HG03439 (cell line): ENCODE measurements at regions not wholly inside any gene's neighbourhood (a gene's known extent, or its start where the extent isn't known, plus 50 kb on each side); places are given as distances from the start of the nearest gene placed in this dataset.

ENCODE experiments used
- ATAC-seq: cut with Tn5 transposase; IDR thresholded peaks from one replicate; pipeline ENCODE4 v1.9.1; 2021; ENCODE audit warnings: mild to moderate bottlenecking, moderate library complexity; ENCODE audit not compliant: unreplicated experiment

GRCh38 chr3:56985878-56986277 lies 74.6 kb upstream of the SPATA12 start:
- ATAC-seq, result no peak

GRCh38 chr3:56985460-56985859 lies 75.0 kb upstream of the SPATA12 start:
- no peak for ATAC-seq

- no peak for ATAC-seq
Measured at GRCh38 chr3:56983427-56983826, 77.0 kb upstream of the SPATA12 start.

DNA sequence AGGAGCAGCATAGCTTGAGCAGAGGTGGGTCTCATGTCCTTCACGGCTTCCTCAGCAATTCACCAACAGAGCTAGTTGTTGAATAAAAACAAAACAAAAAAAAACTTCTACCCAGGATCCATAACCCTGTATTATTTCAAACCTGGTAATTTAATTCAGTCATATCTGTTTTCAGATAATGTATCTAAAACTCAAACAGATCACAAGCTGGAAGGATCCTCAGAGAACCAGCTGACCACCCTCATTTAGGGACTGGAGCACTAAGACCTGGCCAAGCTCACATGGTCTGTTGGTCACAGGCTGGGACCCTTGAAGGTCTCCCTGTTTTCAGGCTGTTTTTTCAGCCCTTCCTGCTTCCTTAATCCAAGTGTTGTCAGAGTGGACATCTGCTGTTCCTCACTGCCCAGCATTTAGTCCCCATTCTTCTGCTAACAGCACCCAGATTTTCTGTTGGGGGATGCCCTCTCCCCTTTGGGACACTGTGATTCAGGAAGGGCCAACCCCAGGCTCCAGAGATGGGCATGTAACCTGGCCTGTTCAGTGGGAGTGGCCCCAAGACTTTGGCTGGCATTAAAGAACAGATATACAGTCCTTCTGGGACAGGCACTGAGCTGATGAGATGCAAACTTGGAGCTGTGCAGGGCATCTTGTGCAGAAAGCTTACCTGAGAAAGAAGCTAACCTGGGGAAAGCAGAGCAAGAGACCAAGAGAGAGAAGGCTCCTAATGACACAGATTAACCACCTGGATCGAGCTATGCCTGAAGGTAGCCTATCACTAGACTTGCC lies 78.8 kb upstream of the SPATA12 start:
- no peak for ATAC-seq

- no peak for ATAC-seq
Measured at GRCh38 chr3:56980798-56981390, 79.6 kb upstream of the SPATA12 start.

DNA sequence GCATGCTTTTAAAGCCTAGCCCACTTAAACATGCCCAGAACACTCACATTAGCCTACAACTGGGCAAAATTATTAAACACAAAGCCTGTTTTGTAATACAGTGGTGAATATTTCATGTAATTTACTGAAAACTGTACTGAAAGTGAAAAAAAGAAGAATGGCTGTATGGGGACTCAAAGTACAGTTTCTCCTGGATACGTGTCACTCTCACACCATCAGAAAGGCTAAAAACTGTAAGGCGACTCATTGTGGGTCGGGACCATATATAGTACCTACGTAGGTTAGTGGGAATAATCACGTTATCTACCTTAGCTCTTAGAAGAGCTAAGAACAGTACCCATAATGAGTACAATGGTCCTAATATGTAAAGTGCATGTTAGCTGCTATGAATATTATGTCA lies 80.2 kb upstream of the SPATA12 start:
- ATAC-seq, result no peak

DNA sequence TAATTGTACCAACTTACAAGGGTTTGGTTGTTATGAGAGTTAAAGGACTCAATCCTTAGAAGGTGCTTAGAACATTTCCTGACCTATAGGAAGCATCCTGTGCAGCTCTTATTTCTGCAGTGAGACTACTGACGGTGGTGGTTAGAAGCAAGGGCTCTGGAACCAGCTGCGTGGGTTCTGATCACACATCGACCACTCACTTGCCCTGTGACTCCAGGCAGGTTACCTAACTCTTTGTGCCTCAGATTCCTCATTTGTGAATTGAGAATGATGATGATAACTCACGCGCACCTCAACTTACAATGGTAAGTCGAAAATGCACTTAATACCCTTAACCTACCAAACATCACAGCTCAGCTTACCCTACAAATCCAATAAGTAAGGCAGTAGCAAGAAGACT lies 80.7 kb upstream of the SPATA12 start:
- ATAC-seq, result no peak

DNA sequence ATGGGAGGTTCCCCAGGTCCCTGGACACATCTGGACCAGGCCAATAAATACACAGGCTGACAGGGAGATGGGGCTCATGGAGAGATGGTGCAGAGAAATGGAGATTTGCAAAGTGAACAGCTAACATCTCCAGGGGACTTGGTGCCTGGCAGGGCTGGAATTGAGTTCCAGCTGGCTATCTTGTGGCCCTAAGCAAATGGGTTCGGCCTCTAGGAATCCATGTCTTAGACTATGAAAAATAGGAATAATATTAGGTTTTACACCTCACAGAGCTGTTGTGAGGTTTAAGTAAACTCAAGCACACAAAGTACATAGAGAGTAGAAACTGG lies 82.9 kb upstream of the SPATA12 start:
- ATAC-seq, result no peak

GRCh38 chr3:56976651-56977560 lies 83.6 kb upstream of the SPATA12 start:
- no peak for ATAC-seq

DNA sequence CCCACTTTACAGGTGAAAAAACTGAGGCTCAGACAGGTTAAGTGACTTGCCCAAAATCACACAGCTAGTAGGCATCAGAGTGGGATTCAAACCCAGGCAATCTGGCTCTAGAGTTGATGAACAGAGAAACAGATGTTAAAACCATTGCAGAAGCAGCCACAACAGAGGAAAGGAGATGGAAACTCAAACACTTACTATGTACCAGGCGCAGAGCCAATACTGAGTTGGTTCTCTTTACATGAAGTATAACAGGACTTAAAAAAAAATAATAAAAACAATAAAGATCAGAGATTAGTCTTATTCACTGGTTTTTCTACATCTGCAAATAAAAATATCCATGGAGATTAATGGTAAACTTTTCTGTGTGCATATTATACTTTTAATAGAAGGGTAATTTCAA lies 84.9 kb upstream of the SPATA12 start:
- no peak for ATAC-seq

GRCh38 chr3:56974247-56974930 lies 86.1 kb upstream of the SPATA12 start:
- ATAC-seq, result no peak

GRCh38 chr3:56971816-56972215 lies 88.6 kb upstream of the SPATA12 start:
- no peak for ATAC-seq

- ATAC-seq, result no peak
Measured at GRCh38 chr3:56971261-56971660, 89.2 kb upstream of the SPATA12 start.

GRCh38 chr3:56970461-56970879 lies 90.0 kb upstream of the SPATA12 start:
- ATAC-seq, result no peak

DNA sequence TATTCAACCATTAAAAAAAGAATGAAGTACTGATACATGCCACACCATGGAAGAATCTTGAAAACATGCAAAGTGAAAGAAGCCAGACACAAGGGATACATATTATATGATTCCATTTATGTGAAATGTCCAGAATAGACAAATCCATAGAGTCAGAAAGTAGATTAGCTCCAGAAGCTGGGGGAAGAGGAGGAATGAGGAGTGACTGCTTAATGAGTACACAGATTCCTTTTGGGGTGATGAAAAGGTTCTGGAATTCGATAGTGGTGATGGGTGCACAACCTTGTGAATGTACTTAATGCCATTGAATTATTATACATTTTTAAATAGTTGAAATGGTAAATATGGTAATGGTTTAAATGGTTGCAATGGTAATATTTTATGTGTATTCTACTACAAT lies 90.6 kb upstream of the SPATA12 start:
- no peak for ATAC-seq

GRCh38 chr3:56966509-56966908 lies 94.0 kb upstream of the SPATA12 start:
- no peak for ATAC-seq

GRCh38 chr3:56966104-56966503 lies 94.4 kb upstream of the SPATA12 start:
- ATAC-seq, result no peak

- no peak for ATAC-seq
Measured at GRCh38 chr3:56962922-56963321, 97.5 kb upstream of the SPATA12 start.

GRCh38 chr3:56962206-56962605 lies 98.3 kb upstream of the SPATA12 start:
- no peak for ATAC-seq

GRCh38 chr3:56960234-56960917 lies 100.1 kb upstream of the SPATA12 start:
- peak; percentile 59 for ATAC-seq

DNA sequence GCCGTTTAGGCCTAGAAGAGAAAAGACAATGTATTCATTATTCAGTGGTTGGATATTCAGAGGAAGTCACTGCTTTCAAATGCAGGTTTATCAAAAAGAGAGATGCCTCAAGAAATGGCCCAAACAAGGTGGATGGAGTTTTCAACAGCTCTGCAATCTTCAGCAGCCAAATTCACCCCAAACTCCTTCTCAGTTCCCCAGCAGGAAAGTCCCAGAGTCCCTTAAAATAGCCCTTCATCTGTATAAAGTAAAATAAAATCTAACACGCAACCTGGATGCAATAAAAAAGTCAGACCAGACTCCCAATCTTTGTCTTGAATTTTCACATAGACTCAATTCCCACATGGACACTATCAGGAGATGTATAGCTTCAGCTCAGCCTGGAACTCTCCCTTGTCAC lies 101.6 kb upstream of the SPATA12 start:
- no peak for ATAC-seq
